GM12872 (cell line): ENCODE measurements at regions not wholly inside any gene's neighbourhood (a gene's known extent, or its start where the extent isn't known, plus 50 kb on each side); places are given as distances from the start of the nearest gene placed in this dataset.

Experiments
- TF ChIP-seq, protein P1 (sequence below): IDR thresholded peaks from 3 replicates; pipeline ENCODE4 v1.5.1; 2011; ENCODE audit warnings: low read depth, mild to moderate bottlenecking, low read length, moderate library complexity; ENCODE audit not compliant: insufficient read depth

DNA sequence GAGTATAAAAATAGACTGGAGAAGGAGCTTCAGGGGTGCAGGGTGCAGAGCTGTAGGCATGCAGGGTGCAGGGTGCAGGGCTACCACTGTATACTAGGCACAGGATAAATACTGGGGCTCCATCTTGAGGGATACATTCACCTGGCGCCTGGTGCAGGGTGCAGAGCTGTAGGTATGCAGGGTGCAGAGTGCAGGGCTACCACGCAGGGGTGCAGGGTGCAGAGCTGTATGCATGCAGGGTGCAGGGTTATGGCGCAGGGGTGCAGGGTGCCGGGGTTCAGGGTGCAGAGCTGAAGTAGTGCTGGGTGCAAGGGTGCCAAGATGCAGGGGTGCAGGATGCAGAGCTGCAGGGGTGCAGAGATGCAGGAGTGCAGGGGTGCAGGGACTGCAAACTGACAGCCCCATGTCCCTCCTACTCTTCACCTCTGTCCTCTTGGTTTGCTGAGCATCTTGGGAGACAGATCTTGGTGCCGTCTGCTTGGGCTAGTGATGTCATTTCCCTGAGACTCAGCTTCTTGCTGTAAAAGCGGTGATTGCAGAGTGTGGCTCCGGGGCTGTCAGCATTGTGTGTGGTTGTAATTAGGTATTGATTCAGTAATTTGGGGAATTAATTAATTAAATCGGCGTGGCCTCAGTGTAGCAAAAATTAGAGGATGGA lies 91.2 kb downstream of the ADRA2C start:
- TF ChIP-seq, protein P1, sequence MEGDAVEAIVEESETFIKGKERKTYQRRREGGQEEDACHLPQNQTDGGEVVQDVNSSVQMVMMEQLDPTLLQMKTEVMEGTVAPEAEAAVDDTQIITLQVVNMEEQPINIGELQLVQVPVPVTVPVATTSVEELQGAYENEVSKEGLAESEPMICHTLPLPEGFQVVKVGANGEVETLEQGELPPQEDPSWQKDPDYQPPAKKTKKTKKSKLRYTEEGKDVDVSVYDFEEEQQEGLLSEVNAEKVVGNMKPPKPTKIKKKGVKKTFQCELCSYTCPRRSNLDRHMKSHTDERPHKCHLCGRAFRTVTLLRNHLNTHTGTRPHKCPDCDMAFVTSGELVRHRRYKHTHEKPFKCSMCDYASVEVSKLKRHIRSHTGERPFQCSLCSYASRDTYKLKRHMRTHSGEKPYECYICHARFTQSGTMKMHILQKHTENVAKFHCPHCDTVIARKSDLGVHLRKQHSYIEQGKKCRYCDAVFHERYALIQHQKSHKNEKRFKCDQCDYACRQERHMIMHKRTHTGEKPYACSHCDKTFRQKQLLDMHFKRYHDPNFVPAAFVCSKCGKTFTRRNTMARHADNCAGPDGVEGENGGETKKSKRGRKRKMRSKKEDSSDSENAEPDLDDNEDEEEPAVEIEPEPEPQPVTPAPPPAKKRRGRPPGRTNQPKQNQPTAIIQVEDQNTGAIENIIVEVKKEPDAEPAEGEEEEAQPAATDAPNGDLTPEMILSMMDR: no peak

DNA sequence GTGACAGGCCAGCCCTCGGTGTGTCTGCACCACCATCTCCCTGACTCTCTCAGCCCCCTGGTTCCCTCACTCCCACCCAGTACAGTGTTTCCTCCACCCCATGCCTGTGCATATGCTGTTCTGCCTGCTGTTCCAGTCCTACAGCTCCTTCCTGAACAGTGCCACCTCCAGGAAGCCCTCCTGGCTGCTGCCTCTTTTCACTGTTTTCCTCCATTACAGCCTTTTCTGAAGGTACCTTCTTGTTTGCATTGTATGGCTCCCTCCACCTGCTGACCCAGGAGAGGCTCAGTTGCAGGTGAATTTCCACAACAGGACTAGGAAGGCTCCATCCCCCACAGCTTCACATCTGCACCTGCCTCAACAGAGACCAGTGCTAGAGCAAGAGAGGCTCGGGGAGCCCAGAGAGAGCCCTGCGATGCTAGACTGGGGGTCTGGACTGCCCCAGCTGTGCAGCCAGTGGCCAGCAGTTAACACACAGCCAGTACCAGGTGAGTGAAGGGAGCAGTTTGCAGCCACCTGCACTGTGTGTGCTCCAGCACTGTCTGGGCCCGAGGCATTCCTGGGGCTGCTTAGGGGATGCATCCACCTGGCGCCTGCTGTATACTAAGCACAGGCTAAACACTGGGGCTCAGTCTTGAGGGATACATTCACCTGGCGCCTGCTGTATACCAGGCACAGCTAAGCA lies 92.0 kb downstream of the ADRA2C start:
- TF ChIP-seq, protein P1: no peak

DNA sequence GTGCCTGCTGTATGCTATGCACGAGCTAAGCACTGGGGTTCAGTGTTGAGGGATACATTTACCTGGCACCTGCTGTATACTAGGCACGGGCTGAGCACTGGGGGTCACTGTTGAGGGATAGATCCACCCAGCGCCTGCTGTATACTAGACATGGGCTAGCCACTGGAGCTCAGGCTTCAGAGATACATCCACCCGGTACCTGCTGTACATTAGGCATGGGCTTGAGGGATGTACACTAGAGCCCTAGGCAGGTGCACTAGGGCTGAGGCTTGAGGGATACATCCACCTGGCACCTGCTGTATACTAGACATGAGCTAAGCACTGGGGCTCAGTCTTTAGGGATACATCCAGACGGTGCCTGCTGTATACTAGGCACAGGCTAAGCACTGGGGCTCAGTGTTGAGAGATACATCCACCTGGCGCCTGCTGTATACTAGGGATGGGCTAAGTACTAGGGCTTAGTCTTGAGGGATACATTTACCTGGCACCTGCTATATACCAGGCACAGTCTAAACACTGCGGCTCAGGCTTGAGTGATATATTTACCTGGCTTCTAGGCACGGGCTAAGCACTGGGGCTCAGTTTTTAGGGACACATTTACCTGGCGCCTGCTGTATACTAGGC lies 92.7 kb downstream of the ADRA2C start:
- TF ChIP-seq, protein P1: no peak

DNA sequence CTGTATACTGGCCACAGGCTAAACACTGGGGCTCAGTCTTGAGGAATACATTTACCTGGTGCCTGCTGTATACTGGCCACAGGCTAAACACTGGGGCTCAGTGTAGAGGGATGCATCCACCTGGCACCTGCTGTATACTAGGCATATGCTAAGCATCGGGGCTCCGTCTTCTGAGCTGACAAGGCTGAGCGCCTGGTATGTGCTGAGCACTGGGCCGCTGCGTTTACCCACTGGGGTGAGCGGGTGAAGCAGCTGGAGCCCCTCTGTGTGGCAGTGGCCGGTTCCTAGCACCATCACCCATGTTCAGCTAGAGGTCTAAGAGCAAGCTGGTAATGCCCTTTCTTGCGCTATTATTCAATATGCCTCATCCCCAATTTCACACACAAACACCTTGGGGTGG lies 93.4 kb downstream of the ADRA2C start:
- TF ChIP-seq, protein P1: no peak

DNA sequence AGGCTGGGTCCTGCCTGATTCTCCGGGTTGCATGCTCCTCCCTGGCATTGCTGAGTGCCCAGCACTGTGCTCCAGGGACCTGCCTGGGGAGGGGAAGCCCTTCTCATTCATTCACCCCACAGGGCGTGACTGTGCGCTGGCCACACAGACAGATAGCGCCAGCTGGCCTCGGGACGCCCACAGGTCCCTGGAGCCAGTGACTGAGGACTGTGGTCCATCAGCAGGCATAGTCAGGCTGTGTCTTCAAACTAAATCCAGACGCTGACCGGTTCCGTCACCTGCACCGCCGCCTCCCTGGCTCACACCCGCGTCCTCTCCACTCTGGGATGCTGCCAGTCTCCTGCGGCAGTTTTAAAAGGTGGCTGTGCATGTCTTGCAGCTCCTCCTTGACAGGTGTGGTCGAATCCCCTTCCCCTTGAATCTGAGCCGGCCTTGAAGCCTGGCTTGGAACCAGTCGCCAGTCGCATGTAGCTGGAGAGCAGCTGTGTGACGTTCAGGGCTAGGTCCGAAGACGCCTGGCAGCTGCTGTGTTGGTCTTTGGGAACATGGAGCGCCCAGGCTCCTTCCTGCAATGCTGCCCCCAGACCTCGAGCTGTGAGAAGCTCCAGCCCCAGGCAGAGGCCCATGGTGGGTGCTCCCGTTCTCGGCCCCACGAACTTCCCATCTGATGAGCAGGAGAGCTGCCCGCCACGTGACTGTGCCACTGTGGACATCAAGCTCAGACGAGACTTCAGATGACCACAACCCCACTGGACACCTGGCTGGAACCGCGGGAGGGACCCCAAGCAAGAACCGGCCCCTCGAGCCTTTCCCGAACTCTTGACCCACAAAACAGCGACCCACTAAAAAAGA lies 94.1 kb downstream of the ADRA2C start:
- TF ChIP-seq, protein P1: no peak

DNA sequence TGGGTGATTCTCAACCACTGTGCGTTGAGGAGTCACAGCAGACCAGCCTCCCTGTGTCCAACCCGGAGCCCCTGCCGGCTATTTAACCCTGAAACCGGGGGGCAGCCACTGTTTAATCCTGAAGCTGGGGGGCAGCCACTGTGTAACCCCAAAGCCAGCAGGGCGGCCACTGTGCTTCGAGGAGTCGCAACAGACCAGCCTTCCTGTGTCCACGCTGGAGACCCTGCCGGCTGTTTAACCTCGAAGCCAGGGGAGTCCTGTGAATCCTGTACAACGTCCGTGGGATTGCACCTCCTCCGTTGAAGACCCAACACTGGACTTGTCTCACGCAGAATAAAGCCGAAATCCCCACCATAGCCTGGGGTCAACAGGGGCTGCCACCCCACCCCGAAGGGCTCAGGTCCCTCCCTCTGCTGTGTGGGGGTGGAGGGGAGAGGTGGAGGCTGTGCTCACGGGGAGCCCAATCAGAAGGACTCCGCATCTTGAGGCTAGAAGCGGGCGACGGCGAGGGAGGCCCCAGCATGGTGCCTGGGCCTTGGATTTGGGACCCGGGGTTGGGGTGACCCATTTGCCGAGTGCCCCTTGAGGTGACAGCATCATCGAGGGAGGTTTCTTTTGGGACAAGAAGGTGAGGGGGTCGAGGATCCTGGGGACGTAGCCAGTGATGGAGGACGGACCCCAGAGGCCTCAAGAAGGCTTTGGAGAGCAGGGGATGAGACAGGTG lies 94.9 kb downstream of the ADRA2C start:
- TF ChIP-seq, protein P1: no peak
